ENCODE measurements at regions not wholly inside any gene's neighbourhood (a gene's known extent, or its start where the extent isn't known, plus 50 kb on each side); places are given as distances from the start of the nearest gene placed in this dataset.
A peak's percentile ranks its signal among the peaks of the same experiment; 100 is the strongest.

DNA sequence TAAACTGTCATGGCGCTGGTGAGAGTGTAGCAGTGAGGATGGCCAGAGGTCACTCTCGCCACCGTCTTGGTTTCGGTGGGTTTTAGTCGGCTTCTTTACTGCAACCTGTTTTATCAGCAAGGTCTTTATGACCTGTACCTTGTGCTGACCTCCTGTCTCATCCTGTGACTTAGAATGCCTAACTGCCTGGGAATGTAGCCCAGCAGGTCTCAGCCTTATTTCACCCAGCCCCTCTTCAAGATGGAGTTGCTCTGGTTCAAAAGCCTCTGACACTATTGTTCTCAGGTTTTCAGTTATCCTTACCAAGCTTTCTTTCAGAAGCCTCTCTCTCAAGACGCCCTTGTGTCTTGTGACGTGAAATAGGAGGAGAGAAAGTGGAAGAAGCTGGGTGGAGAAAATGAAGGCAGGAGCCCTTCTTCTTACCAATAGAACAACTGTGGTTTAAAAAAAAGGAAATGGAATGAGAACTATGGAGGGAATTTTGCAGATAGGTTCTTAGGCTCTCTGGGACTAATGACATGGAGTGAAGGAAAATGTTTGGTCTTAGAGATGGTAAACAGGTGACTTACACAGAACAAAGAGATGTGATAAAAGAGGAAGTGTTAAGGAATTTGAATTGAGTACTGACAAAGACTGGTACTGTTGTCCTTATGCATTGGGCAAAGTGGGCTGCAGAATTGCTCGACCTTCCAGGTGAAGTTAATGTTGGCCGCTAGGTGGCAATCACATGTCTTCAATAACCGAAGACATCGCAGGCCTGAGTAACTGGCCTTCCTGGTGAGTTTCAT, 133.3 kb upstream of the RAI14 start:
- Histone ChIP-seq H3K4me3 (no peak overlapping the region), H3K4me1 (replicated peaks in 1 of 2) (no peaks in the 10 kb centered on the region), H3K27me3 (no peaks in the 10 kb centered on the region), H3K9me3 (replicated peaks in 1 of 3) (no peaks in the 10 kb centered on the region), H3K36me3 (replicated peaks in 1 of 2) (no peaks in the 10 kb centered on the region), H3K27ac (no peak overlapping the region)
- DNase-seq = peak; percentile 73 to 90 (median 84)
- WGBS, 4 donors = 27 to 40% (median 32%) methylated on average over 11 of the region's 11 CpGs
- intact Hi-C loops (cut with DNase I) = loop anchor here in 1 of 2 donors (2.0 to 10.0 kb wide), 2 partner anchors 132 to 374 kb away; partner anchors contain the start of gene RAI14
- TF ChIP-seq POLR2A (IDR thresholded peaks at IDR 0.05) = no peak
- TF ChIP-seq, protein P1, sequence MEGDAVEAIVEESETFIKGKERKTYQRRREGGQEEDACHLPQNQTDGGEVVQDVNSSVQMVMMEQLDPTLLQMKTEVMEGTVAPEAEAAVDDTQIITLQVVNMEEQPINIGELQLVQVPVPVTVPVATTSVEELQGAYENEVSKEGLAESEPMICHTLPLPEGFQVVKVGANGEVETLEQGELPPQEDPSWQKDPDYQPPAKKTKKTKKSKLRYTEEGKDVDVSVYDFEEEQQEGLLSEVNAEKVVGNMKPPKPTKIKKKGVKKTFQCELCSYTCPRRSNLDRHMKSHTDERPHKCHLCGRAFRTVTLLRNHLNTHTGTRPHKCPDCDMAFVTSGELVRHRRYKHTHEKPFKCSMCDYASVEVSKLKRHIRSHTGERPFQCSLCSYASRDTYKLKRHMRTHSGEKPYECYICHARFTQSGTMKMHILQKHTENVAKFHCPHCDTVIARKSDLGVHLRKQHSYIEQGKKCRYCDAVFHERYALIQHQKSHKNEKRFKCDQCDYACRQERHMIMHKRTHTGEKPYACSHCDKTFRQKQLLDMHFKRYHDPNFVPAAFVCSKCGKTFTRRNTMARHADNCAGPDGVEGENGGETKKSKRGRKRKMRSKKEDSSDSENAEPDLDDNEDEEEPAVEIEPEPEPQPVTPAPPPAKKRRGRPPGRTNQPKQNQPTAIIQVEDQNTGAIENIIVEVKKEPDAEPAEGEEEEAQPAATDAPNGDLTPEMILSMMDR (IDR thresholded peaks at IDR 0.05) = peak; percentile 62 to 85 (median 80)

- no peak overlapping the region for H3K4me3 ChIP-seq
- intact Hi-C loops (cut with DNase I) = loop anchor here in 1 of 2 donors (2.0 to 10.0 kb wide), 2 partner anchors 131 to 373 kb away; partner anchors contain the start of gene RAI14
- DNase-seq = no peak
- H3K4me1 ChIP-seq (replicated peaks in 1 of 2) = no peaks in the 10 kb centered on the region
- no peaks in the 10 kb centered on the region for H3K36me3 ChIP-seq (replicated peaks in 1 of 2)
- no peaks in the 10 kb centered on the region for H3K27me3 ChIP-seq
- WGBS, 4 donors = 0 to 6% (median 2%) methylated on average over 1 of the region's 1 CpG
- no peak for TF ChIP-seq POLR2A (IDR thresholded peaks at IDR 0.05)
- TF ChIP-seq, protein P1 (IDR thresholded peaks at IDR 0.05) = peak in 1 of 6 experiments; percentile 10
- H3K9me3 ChIP-seq (replicated peaks in 1 of 3) = no peaks in the 10 kb centered on the region
- no peak overlapping the region for H3K27ac ChIP-seq
Measured at GRCh38 chr5:34523387-34523726, 132.8 kb upstream of the RAI14 start.

- no peaks in the 10 kb centered on the region for H3K27me3 ChIP-seq
- DNase-seq = peak; percentile 32 to 81 (median 63)
- H3K4me3 ChIP-seq = no peak overlapping the region
- TF ChIP-seq POLR2A (IDR thresholded peaks at IDR 0.05) = no peak
- TF ChIP-seq, protein P1 (IDR thresholded peaks at IDR 0.05) = no peak
- peak overlapping the region in 1 of 5 donors; percentile 19 for H3K27ac ChIP-seq
- intact Hi-C loops (cut with DNase I) = loop anchor here in 1 of 2 donors (10.0 kb wide), 1 partner anchor 131 kb away; the partner anchor contains the start of gene RAI14
- H3K36me3 ChIP-seq (replicated peaks in 1 of 2) = no peaks in the 10 kb centered on the region
- no peaks in the 10 kb centered on the region for H3K4me1 ChIP-seq (replicated peaks in 1 of 2)
- H3K9me3 ChIP-seq (replicated peaks in 1 of 3) = no peaks in the 10 kb centered on the region
- WGBS, 4 donors = 78 to 100% (median 89%) methylated on average over 1 of the region's 1 CpG
Measured at GRCh38 chr5:34524123-34524522, 132.0 kb upstream of the RAI14 start.

DNA sequence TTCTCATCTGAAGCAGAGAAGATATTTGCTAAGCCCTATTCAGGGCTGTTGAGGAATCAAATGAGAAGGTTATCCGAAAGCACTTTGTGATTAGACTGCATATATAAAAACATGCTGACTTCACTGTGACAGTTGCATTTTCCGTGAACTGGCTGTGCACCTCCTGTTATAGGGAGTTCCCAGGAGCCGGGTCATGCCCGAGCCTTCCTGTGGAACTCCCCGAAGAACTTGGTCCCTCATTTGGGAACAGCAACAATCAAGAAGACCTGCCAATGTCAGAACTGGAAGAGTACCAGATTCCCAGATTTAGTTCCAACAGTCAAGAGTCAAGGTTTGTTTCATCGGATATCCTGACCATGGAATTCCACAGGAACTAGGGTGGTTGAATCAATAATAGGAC, 130.4 kb upstream of the RAI14 start:
- intact Hi-C loops (cut with DNase I) = loop anchor here (5.0 to 10.0 kb wide), 2 partner anchors 129 to 372 kb away; partner anchors contain the start of gene RAI14 (in 1 of the 2)
- WGBS, 4 donors = 49 to 70% (median 61%) methylated on average over 6 of the region's 6 CpGs
- TF ChIP-seq, protein P1 (IDR thresholded peaks at IDR 0.05) = no peak
- no peak for TF ChIP-seq POLR2A (IDR thresholded peaks at IDR 0.05)
- no peaks in the 10 kb centered on the region for H3K4me1 ChIP-seq (replicated peaks in 1 of 2)
- no peak overlapping the region for H3K27ac ChIP-seq
- H3K27me3 ChIP-seq = no peaks in the 10 kb centered on the region
- H3K36me3 ChIP-seq (replicated peaks in 1 of 2) = no peaks in the 10 kb centered on the region
- no peak for DNase-seq
- no peak overlapping the region for H3K4me3 ChIP-seq
- H3K9me3 ChIP-seq (replicated peaks in 1 of 3) = no peaks in the 10 kb centered on the region

All from adrenal gland (tissue), 9 donors.